MM.1S (cell line): ENCODE measurements at regions not wholly inside any gene's neighbourhood (a gene's known extent, or its start where the extent isn't known, plus 50 kb on each side); places are given as distances from the start of the nearest gene placed in this dataset.

Experiments
- DNase-seq: peaks from one replicate; pipeline ENCODE4 v3.0.0-alpha.2; 2015
- H2AFZ ChIP-seq: fragments of 300-600 bp; sonication (generic); 2 replicates; pipeline ENCODE4 v1.6.0; 2016; ENCODE audit warnings: antibody characterized with exemption, low read length
- H3F3A ChIP-seq: fragments of 300-600 bp; sonication (generic); 2 replicates; pipeline ENCODE4 v1.6.1; 2016; ENCODE audit warnings: mild to moderate bottlenecking, antibody characterized with exemption, low read length, moderate library complexity, mixed read lengths; ENCODE audit not compliant: insufficient read depth
- H3K27ac ChIP-seq: fragments of 300-600 bp; sonication (generic); 2 replicates; pipeline ENCODE4 v1.5.1; 2016; ENCODE audit warnings: mild to moderate bottlenecking, low read length
- H3K27me3 ChIP-seq: fragments of 300-600 bp; sonication (generic); replicated peaks from 2 replicates; pipeline ENCODE4 v1.6.0; 2016; ENCODE audit warnings: low read length; ENCODE audit not compliant: insufficient read depth
- H3K36me3 ChIP-seq: fragments of 300-600 bp; sonication (generic); replicated peaks from 2 replicates; pipeline ENCODE4 v1.6.1; 2016; ENCODE audit warnings: mild to moderate bottlenecking, low read length, mixed read lengths; ENCODE audit not compliant: insufficient read depth
- H3K4me1 ChIP-seq: fragments of 300-600 bp; sonication (generic); 2 replicates; pipeline ENCODE4 v1.6.1; 2016; ENCODE audit warnings: low read length, mixed read lengths
- H3K4me2 ChIP-seq: fragments of 300-600 bp; sonication (generic); 2 replicates; pipeline ENCODE4 v1.6.0; 2016; ENCODE audit warnings: low read depth, low read length
- H3K4me3 ChIP-seq: fragments of 300-600 bp; sonication (generic); 2 replicates; pipeline ENCODE4 v1.5.1; 2016; ENCODE audit warnings: low read length, mixed read lengths
- H3K79me2 ChIP-seq: fragments of 300-600 bp; sonication (generic); 2 replicates; pipeline ENCODE4 v1.6.1; 2016; ENCODE audit warnings: mixed run types, low read length, mixed read lengths
- H3K9ac ChIP-seq: fragments of 300-600 bp; sonication (generic); 2 replicates; pipeline ENCODE4 v1.6.1; 2016; ENCODE audit warnings: low read length, mixed read lengths
- H3K9me2 ChIP-seq: fragments of 300-600 bp; sonication (generic); replicated peaks from 2 replicates; pipeline ENCODE4 v1.6.1; 2016; ENCODE audit warnings: mild to moderate bottlenecking, low read length, mixed read lengths; ENCODE audit not compliant: insufficient read depth
- H3K9me3 ChIP-seq: fragments of 300-600 bp; sonication (generic); replicated peaks from 2 replicates; pipeline ENCODE4 v1.6.1; 2016; ENCODE audit warnings: mild to moderate bottlenecking, low read length, mixed read lengths; ENCODE audit not compliant: insufficient read depth
- H4K20me1 ChIP-seq: fragments of 300-600 bp; sonication (generic); 2 replicates; pipeline ENCODE4 v1.6.1; 2016; ENCODE audit warnings: mild to moderate bottlenecking, low read length, moderate library complexity, mixed read lengths; ENCODE audit not compliant: insufficient read depth
- EZH2 ChIP-seq: fragments of 300-600 bp; sonication (generic); optimal IDR thresholded peaks from 2 replicates; pipeline ENCODE3; 2017; ENCODE audit warnings: low read depth, mild to moderate bottlenecking, antibody characterized with exemption, low read length, mixed read lengths
- EZH2phosphoT487 ChIP-seq: fragments of 300-600 bp; sonication (generic); IDR thresholded peaks from 2 replicates; pipeline ENCODE4 v1.6.1; 2018; ENCODE audit warnings: antibody characterized with exemption, low read length
- TF ChIP-seq, protein P1 (sequence below): fragments of 300-600 bp; sonication (generic); IDR thresholded peaks from 2 replicates; pipeline ENCODE4 v1.5.1; 2016; ENCODE audit warnings: antibody characterized with exemption, low read length, mixed read lengths

DNA sequence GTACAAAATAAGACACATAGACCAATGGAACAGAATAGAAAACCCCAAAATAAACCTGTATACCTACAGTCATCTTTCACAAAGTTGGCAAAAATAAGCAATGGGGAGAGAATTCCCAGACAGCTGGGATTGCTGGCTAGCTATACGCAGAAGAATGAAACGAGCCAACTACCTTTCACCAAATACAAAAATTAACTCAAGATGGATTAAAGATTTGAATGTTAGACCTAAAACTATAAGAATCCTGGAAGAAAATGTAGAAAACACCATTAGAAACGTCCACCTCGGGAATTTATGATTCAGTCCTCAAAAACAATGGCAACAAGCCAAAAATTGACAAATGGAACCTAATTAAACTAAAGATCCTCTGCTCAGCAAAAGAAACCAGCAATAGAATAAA is 408.1 kb upstream of the SLITRK1 start:
- H3K4me2 ChIP-seq = no peak overlapping the region
- no peak overlapping the region for H2AFZ ChIP-seq
- no peaks in the 10 kb centered on the region for H3K27me3 ChIP-seq
- TF ChIP-seq EZH2phosphoT487 = no peak
- TF ChIP-seq, protein P1, sequence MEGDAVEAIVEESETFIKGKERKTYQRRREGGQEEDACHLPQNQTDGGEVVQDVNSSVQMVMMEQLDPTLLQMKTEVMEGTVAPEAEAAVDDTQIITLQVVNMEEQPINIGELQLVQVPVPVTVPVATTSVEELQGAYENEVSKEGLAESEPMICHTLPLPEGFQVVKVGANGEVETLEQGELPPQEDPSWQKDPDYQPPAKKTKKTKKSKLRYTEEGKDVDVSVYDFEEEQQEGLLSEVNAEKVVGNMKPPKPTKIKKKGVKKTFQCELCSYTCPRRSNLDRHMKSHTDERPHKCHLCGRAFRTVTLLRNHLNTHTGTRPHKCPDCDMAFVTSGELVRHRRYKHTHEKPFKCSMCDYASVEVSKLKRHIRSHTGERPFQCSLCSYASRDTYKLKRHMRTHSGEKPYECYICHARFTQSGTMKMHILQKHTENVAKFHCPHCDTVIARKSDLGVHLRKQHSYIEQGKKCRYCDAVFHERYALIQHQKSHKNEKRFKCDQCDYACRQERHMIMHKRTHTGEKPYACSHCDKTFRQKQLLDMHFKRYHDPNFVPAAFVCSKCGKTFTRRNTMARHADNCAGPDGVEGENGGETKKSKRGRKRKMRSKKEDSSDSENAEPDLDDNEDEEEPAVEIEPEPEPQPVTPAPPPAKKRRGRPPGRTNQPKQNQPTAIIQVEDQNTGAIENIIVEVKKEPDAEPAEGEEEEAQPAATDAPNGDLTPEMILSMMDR = no peak
- no peak for TF ChIP-seq EZH2
- no peaks in the 10 kb centered on the region for H3K9me3 ChIP-seq
- H3K79me2 ChIP-seq = no peaks in the 10 kb centered on the region
- H3F3A ChIP-seq = no peaks in the 10 kb centered on the region
- no peak overlapping the region for H3K4me3 ChIP-seq
- no peak overlapping the region for H3K27ac ChIP-seq
- no peaks in the 10 kb centered on the region for H3K9me2 ChIP-seq
- H3K4me1 ChIP-seq = no peaks in the 10 kb centered on the region
- H3K36me3 ChIP-seq = no peaks in the 10 kb centered on the region
- no peak for DNase-seq
- no peaks in the 10 kb centered on the region for H4K20me1 ChIP-seq
- no peak overlapping the region for H3K9ac ChIP-seq

DNA sequence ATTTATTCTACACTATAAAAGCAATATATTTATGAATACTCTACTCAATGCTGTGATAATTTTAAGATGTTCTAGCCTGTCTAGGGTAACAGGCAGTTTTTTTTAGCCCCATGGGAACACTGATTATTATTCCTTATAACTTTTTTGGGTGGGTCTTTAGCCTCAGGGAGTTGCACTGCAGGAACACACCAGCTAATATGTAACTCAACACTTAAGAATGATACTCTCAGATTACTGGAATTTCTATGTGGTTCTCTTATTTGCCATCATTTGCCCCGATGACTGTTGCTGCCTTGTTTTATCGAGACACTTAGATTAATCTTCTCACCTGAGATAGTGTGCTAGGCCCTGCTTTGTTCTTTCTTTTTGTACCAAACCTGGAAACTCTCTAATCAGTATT is 396.9 kb upstream of the SLITRK1 start:
- no peaks in the 10 kb centered on the region for H3F3A ChIP-seq

DNA sequence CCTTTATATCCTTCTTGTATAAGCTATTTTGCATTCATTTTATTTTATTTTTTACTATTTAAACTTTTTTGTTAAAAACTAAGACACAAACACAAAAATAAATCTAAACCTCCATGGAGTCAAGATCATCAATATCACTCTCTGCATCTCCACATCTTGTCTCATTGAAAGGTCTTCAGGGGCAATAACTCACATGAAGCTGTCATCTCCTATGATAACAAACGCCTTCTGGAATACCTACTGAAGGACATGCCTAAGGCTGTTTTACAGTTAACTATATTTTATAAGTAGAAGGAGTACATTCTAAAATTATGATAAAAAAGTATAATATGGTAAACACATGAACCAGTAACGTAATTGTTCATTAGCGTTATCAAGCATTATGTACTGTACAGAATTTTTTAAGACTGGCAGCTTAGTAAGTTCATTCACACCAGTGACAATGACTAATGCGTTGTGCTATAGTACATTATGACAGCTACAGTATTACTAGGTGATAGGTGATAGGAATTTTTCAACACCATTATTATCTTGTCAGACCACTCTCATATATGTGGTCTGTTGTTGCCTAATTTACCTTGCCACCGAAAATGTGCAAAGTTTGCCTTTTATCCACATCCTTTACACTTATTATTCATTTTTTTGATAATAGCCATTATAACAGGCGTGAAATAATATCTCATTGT is 390.7 kb upstream of the SLITRK1 start:
- no peak overlapping the region for H3K4me2 ChIP-seq
- no peaks in the 10 kb centered on the region; the same call in 1 of the 2 replicates for H3K9me2 ChIP-seq
- TF ChIP-seq, protein P1 = no peak
- TF ChIP-seq EZH2 (no peak), EZH2phosphoT487 (no peak)
- H3K4me1 ChIP-seq = no peaks in the 10 kb centered on the region; the same call in 1 of the 2 replicates
- DNase-seq = no peak
- no peaks in the 10 kb centered on the region for H3K79me2 ChIP-seq
- H3K36me3 ChIP-seq = no peaks in the 10 kb centered on the region
- H3K9ac ChIP-seq = no peak overlapping the region
- H3K4me3 ChIP-seq = no peak overlapping the region
- H4K20me1 ChIP-seq = no peaks in the 10 kb centered on the region
- no peak overlapping the region for H2AFZ ChIP-seq
- H3K27me3 ChIP-seq = no peaks in the 10 kb centered on the region
- H3F3A ChIP-seq = no peaks in the 10 kb centered on the region
- H3K9me3 ChIP-seq = no peaks in the 10 kb centered on the region
- H3K27ac ChIP-seq = no peak overlapping the region

More for the DNA sequence above, 396.9 kb upstream of the SLITRK1 start:
- H3K4me1 ChIP-seq = no peaks in the 10 kb centered on the region
- no peak overlapping the region for H3K27ac ChIP-seq
- no peak overlapping the region for H3K4me3 ChIP-seq
- H3K9me3 ChIP-seq = no peaks in the 10 kb centered on the region
- no peaks in the 10 kb centered on the region for H4K20me1 ChIP-seq
- H3K36me3 ChIP-seq = no peaks in the 10 kb centered on the region
- no peak for DNase-seq
- no peaks in the 10 kb centered on the region for H3K9me2 ChIP-seq
- H3K4me2 ChIP-seq = no peak overlapping the region
- H2AFZ ChIP-seq = no peak overlapping the region
- TF ChIP-seq EZH2phosphoT487 (no peak), EZH2 (no peak)
- TF ChIP-seq, protein P1 = no peak
- H3K79me2 ChIP-seq = no peaks in the 10 kb centered on the region
- no peak overlapping the region for H3K9ac ChIP-seq
- no peaks in the 10 kb centered on the region for H3K27me3 ChIP-seq
